HG03460 (cell line): ENCODE measurements at regions not wholly inside any gene's neighbourhood (a gene's known extent, or its start where the extent isn't known, plus 50 kb on each side); places are given as distances from the start of the nearest gene placed in this dataset.

Experiments
- ATAC-seq: cut with Tn5 transposase; IDR thresholded peaks from one replicate; pipeline ENCODE4 v1.9.1; 2021; ENCODE audit not compliant: unreplicated experiment

DNA sequence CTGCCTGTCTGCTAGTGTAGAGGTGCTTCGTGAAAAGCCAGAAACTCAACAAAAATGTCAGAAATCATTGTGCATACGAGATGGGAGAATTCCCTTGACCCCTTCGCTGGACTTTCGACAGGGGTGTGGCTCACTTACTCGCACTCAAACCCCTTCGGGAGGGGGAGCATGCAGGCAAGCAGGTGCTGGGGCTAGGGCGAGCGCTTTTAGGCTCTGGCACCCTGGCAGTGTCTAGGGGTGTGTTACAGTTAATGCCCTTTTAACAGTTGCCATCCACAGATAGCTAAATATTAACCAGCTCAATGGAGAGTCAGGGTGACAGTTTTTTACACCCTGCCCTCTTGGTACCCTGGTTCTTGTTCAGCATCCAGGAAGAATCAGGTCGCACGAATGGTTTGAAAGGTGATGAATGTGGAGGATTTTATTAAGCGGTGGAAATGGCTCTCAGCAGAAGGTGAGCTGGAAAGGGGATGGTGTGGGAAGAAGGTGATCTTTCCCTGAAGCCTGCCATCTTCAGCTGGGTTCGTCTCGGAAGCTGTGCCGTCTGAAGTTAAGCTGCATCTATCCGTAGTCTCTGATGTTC lies 59.6 kb upstream of the SHANK2 start:
- ATAC-seq = no peak

DNA sequence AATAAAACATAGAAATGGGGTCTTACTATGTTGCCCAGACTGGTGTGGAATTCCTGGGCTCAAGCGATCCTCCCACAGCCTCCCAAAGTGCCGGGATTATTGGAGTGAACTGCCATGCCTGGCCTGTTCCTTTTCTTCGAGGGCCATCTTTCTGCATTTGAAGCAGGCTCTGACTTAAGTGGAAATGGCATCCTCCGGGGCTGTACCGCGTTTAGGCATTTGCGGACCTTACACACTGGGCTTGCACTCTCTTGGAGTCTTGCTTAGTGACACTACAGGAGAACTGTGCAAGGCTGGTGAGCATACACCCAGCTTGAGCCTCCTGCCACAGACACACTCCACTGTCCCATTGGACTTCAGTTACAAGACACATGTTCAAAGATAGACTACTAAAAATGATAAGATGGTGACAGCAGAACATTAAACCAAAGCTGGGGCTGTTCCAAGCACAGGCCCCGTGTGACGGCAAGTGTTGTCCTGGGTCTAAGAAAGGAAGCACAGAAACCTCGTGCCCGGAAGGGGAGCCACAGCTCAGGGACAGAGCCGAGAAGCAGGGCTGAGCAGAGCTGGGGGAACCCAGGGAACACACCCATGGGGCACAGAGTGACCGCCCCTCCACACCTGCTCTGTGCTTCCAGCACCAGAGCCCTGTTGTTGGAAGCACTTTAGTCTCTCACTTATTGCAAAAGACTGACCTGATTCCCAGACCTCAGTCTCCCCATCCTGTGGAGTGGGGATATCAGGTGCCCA lies 59.0 kb upstream of the SHANK2 start:
- ATAC-seq = no peak

DNA sequence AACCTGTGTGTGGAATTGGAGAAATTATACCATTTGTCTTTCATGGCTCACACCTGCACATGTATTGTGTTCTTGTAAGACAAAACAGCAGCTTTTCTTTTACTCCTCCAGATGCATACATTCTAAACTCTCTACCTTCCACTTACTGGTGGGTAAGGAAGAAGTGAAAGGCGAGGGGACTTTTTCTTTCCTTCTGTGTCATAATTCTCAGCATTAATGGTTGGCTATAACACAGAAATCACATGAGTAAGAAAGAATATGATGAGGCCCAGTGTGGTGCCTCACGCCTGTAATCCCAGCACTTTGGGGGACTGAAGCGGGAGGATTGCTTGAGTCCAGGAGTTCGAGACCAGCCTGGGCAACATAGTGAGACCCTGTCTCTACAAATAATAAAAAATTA lies 57.8 kb upstream of the SHANK2 start:
- no peak for ATAC-seq

- no peak for ATAC-seq
These were observed 57.2 kb upstream of the SHANK2 start for GRCh38 chr11:71309611-71310010.

DNA sequence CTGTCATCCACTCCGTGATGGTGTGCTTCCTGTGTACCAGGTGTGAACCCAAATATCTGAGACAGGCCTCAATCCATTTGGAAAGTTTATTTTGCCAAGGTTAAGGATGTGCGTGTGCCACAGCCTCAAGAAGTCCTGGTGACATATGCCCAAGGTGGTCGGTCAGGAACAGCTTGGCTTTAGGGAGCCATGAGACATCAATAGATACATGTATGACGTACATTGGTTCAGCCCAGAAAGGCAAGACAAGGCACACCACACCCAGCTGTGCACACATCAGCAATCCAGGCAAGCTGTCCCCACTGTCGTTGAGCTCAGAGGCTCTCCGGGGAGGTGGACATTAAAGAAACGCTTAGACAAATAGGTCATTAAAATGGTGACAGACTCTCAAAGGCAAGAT lies 56.8 kb upstream of the SHANK2 start:
- ATAC-seq = no peak

- no peak for ATAC-seq
These were observed 55.7 kb upstream of the SHANK2 start for GRCh38 chr11:71307811-71308645.

DNA sequence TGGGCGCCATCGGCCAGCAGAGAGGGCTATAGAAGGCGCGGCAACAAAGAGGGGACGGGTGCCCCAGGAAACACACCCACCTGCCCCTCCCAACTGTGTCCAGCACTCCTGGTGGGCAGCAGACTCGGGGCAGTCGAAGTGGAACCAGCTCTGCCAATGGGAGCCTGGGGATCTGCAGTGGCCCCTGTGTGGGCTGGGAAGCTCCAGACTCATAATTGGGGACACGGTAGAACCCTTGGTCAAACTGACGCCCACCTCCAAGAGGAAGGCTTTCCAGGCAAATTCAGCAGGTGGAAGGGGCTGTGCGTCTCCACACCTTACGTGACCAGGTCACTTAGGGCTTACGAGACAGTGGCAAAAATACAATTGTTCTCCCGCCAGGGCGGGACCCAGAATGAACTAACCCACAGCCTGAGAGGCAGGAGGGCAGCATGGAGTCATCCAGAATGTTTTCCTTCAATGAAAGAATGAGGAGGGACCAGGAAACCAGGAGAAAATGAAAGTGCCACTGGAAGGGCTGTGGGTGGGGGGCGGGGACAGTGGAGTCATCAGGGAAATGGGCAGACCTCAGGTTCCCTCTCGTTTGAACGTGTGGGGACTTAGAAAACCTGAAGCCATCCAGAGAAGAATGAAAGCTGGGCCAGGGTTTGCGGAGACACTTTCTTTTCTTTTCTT lies 53.2 kb upstream of the SHANK2 start:
- ATAC-seq = no peak

DNA sequence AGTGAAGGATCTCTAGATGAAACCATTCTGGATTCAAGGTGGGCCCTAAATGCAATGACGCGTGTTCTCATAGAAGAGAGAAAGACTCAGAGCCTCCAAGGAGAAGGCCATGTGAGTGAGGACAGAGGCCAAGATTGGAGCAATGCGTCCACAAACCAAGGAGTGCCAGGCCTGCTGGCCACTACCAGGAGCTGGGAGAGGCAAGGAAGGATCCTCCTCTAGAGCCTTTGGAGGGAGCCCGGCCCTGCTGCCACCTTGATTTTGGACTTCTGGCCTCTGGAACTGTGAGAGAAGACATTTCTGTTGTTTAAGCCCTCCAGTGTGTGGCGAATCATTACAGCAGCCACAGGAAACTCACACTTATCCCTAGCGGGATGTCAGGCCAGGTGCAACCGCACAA lies 52.7 kb upstream of the SHANK2 start:
- no peak for ATAC-seq

- ATAC-seq = no peak
These were observed 52.1 kb upstream of the SHANK2 start for GRCh38 chr11:71304491-71304890.

- no peak for ATAC-seq
These were observed 51.7 kb upstream of the SHANK2 start for GRCh38 chr11:71304045-71304444.

- ATAC-seq = no peak
These were observed 50.5 kb upstream of the SHANK2 start for GRCh38 chr11:71302911-71303310.

- ATAC-seq = no peak
These were observed 50.1 kb upstream of the SHANK2 start for GRCh38 chr11:71302534-71302909.
